ENCODE measurements at regions not wholly inside any gene's neighbourhood (a gene's known extent, or its start where the extent isn't known, plus 50 kb on each side); places are given as distances from the start of the nearest gene placed in this dataset.

DNA sequence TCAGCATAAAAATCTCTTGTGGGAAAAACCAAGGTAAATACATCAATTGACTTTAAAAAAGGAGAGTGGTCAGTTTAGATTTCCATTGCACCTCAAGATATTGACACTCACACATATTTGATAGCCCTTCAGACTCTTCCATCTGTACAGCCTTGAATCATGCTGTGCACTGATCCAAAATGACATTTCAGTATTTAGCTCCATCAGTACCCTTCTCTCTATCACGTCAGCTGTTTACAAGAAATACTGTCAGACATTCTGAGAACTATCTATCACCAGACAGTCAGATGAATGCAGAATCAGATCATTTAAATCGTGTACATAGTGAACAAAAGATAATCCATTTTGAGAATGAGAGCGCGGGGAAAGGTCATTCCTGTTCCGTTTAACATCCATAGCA, 511.9 kb downstream of the RPL10L start:
- TF ChIP-seq, protein P1, sequence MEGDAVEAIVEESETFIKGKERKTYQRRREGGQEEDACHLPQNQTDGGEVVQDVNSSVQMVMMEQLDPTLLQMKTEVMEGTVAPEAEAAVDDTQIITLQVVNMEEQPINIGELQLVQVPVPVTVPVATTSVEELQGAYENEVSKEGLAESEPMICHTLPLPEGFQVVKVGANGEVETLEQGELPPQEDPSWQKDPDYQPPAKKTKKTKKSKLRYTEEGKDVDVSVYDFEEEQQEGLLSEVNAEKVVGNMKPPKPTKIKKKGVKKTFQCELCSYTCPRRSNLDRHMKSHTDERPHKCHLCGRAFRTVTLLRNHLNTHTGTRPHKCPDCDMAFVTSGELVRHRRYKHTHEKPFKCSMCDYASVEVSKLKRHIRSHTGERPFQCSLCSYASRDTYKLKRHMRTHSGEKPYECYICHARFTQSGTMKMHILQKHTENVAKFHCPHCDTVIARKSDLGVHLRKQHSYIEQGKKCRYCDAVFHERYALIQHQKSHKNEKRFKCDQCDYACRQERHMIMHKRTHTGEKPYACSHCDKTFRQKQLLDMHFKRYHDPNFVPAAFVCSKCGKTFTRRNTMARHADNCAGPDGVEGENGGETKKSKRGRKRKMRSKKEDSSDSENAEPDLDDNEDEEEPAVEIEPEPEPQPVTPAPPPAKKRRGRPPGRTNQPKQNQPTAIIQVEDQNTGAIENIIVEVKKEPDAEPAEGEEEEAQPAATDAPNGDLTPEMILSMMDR (conservative IDR thresholded peaks at IDR 0.05; ENCODE audit: low read depth, low read length): no peak
- no peak for TF ChIP-seq EZH2 (IDR thresholded peaks at IDR 0.05; ENCODE audit: low read length, unreplicated experiment)
- TF ChIP-seq EZH2phosphoT487 (IDR thresholded peaks at IDR 0.05; ENCODE audit: borderline replicate concordance, low read length): no peak
